ENCODE measurements at regions not wholly inside any gene's neighbourhood (a gene's known extent, or its start where the extent isn't known, plus 50 kb on each side); places are given as distances from the start of the nearest gene placed in this dataset.

DNA sequence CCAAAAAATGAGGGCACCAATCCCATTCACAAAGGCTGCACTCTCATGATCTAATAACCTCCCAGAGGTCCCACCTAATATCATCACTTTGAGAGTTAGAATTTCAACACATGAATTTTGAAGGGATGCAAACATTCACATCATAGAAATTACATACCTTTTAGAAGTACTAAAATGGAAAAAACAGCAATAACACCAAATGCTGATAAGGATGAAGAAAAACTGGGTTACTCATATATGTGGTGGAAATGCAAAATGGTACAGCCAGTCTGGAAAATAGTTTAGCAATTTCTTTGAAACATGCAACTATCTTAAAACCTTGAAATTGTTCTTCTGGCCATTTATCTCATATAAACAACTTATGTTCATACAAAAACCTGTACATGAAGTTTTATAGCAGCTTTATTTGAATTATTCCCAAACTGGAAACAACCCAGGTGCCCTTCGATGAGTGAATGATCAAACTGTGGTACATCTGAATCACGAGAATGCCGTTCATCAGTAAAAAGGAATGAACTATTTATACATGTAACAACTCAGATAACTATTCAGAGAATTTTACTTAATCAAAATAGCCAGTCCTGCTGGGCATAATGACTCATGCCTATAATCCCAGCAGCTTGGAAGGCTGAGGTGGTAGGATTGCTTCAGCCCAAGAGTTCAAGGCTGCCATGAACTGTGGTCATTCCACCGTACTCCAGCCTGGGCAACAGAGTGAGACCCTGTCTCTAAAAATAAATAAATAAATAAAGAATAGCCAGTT, 109.4 kb upstream of the SSTR1 start:
- intact Hi-C loops (cut with micrococcal nuclease; ENCODE audit: unreplicated experiment), result no loop called here
- TF ChIP-seq, protein P1, sequence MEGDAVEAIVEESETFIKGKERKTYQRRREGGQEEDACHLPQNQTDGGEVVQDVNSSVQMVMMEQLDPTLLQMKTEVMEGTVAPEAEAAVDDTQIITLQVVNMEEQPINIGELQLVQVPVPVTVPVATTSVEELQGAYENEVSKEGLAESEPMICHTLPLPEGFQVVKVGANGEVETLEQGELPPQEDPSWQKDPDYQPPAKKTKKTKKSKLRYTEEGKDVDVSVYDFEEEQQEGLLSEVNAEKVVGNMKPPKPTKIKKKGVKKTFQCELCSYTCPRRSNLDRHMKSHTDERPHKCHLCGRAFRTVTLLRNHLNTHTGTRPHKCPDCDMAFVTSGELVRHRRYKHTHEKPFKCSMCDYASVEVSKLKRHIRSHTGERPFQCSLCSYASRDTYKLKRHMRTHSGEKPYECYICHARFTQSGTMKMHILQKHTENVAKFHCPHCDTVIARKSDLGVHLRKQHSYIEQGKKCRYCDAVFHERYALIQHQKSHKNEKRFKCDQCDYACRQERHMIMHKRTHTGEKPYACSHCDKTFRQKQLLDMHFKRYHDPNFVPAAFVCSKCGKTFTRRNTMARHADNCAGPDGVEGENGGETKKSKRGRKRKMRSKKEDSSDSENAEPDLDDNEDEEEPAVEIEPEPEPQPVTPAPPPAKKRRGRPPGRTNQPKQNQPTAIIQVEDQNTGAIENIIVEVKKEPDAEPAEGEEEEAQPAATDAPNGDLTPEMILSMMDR (conservative IDR thresholded peaks at IDR 0.05; ENCODE audit: low read length), result no peak
- no peak for TF ChIP-seq EZH2phosphoT487 (IDR thresholded peaks at IDR 0.05; ENCODE audit: borderline replicate concordance, low read depth, low read length)
- Histone ChIP-seq H2AFZ (ENCODE audit: low read length) (no peak overlapping the region), H4K20me1 (ENCODE audit: insufficient read depth, low read length) (no peaks in the 10 kb centered on the region), H3K9me2 (ENCODE audit: insufficient read depth, low read length) (no peaks in the 10 kb centered on the region), H3K79me2 (ENCODE audit: insufficient read depth, low read depth, low read length) (no peaks in the 10 kb centered on the region), H3K4me3 (ENCODE audit: low read depth, low read length, poor library complexity, severe bottlenecking) (no peak overlapping the region), H3K9me3 (ENCODE audit: low read length) (peaks cover 41% of the 10 kb centered on the region), H3K36me3 (ENCODE audit: insufficient read depth, low read length) (peaks cover 5% of the 10 kb centered on the region; the same call in 1 of the 2 replicates), H3K4me2 (ENCODE audit: low read length) (no peak overlapping the region), H3K27ac (ENCODE audit: low read depth, low read length, poor library complexity, severe bottlenecking) (no peak overlapping the region), H3K4me1 (ENCODE audit: insufficient read depth, low read length, poor library complexity, severe bottlenecking) (no peaks in the 10 kb centered on the region)
- ChIA-PET CTCF (ENCODE audit: unreplicated experiment) (no interaction called here), POLR2A (interaction anchor here (1.0 to 1.1 kb wide), 2 partner anchors 10 to 25 kb away, joined by 3 read pairs; no protein-coding TSS in a partner anchor)
- DNase-seq (ENCODE audit: low spot score), result no peak
- BruUV-seq (replicated peaks), result no TSS peak

DNA sequence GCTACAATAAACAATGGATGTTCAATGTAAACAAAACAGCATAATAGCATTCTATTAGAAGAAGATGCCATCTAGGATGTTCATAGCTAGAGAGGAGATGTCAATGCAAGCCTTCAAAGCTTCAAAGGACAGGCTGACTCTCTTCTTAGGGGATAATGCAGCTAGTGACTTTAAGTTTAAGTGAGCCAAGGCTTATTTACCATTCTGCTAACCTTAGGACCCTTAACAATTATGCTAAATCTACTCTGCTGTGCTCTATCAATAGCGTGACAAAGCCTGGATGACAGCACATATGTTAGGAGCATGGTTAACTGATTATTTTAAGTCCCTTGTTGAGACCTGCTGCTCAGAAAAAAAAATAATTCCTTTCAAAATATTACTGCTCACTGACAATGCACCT, 106.0 kb upstream of the SSTR1 start:
- POLR2A ChIA-PET, result interaction anchor here (0.9 to 1.1 kb wide), 2 partner anchors 9 to 11 kb away, joined by 3 to 8 read pairs; no protein-coding TSS in a partner anchor
- Histone ChIP-seq H3K9me2 (ENCODE audit: insufficient read depth, low read length) (no peaks in the 10 kb centered on the region), H4K20me1 (ENCODE audit: insufficient read depth, low read length) (no peaks in the 10 kb centered on the region), H3K27ac (ENCODE audit: low read depth, low read length, poor library complexity, severe bottlenecking) (no peak overlapping the region), H2AFZ (ENCODE audit: low read length) (no peak overlapping the region), H3K79me2 (ENCODE audit: insufficient read depth, low read depth, low read length) (no peaks in the 10 kb centered on the region), H3K4me1 (ENCODE audit: insufficient read depth, low read length, poor library complexity, severe bottlenecking) (no peaks in the 10 kb centered on the region), H3K4me2 (ENCODE audit: low read length) (no peak overlapping the region), H3K9me3 (ENCODE audit: low read length) (peaks cover 33% of the 10 kb centered on the region; the same call in 1 of the 2 replicates), H3K4me3 (ENCODE audit: low read depth, low read length, poor library complexity, severe bottlenecking) (no peak overlapping the region), H3K36me3 (ENCODE audit: insufficient read depth, low read length) (peaks cover 5% of the 10 kb centered on the region; the same call in 1 of the 2 replicates)
- no TSS peak for BruUV-seq (replicated peaks)
- intact Hi-C loops (cut with micrococcal nuclease; ENCODE audit: unreplicated experiment), result no loop called here
- CTCF ChIA-PET (ENCODE audit: unreplicated experiment), result no interaction called here
- DNase-seq (ENCODE audit: low spot score), result no peak
- no peak for TF ChIP-seq EZH2phosphoT487 (IDR thresholded peaks at IDR 0.05; ENCODE audit: borderline replicate concordance, low read depth, low read length)
- TF ChIP-seq, protein P1 (conservative IDR thresholded peaks at IDR 0.05; ENCODE audit: low read length), result no peak
